ENCODE measurements at regions not wholly inside any gene's neighbourhood (a gene's known extent, or its start where the extent isn't known, plus 50 kb on each side); places are given as distances from the start of the nearest gene placed in this dataset.
A peak's percentile ranks its signal among the peaks of the same experiment; 100 is the strongest.

GRCh38 chr9:113695901-113696300 lies 180.2 kb upstream of the ZNF618 start:
- H3K27ac Mint-ChIP-seq, result no peak overlapping the region
- no peak for TF ChIP-seq CTCF (IDR thresholded peaks at IDR 0.05)
- H3K27me3 Mint-ChIP-seq, result peaks cover 18% of the 10 kb centered on the region
- peaks cover 13% of the 10 kb centered on the region for H3K4me1 Mint-ChIP-seq (ENCODE audit: low read depth)
- no peak overlapping the region for H3K4me3 Mint-ChIP-seq
- H3K9me3 Mint-ChIP-seq, result no peaks in the 10 kb centered on the region
- DNase-seq (no peak), ATAC-seq (peak; percentile 53)
- ChIA-PET POLR2A (no interaction called here), CTCF (interaction anchor here (1.3 to 4.4 kb wide), 3 partner anchors 10 to 157 kb away, joined by 3 to 25 read pairs (median 3); no protein-coding TSS in a partner anchor)
- intact Hi-C loops (cut with micrococcal nuclease), result no loop called here
- no peaks in the 10 kb centered on the region for H3K36me3 Mint-ChIP-seq (ENCODE audit: low read depth)

- CTCF ChIA-PET, result no interaction called here
- intact Hi-C loops (cut with micrococcal nuclease), result no loop called here
These were observed 174.0 kb upstream of the ZNF618 start for GRCh38 chr9:113701774-113702755.

GRCh38 chr9:113705306-113705927 lies 170.7 kb upstream of the ZNF618 start:
- POLR2A ChIA-PET, result no interaction called here
- ATAC-seq, result no peak
- Mint-ChIP-seq H3K9me3 (peaks cover 5% of the 10 kb centered on the region), H3K36me3 (ENCODE audit: low read depth) (no peaks in the 10 kb centered on the region), H3K27ac (no peak overlapping the region), H3K4me3 (no peak overlapping the region), H3K27me3 (peaks cover 2% of the 10 kb centered on the region), H3K4me1 (ENCODE audit: low read depth) (no peaks in the 10 kb centered on the region)
- no peak for DNase-seq
- intact Hi-C loops (cut with micrococcal nuclease), result no loop called here
- CTCF ChIA-PET, result interaction anchor here (1.2 to 1.6 kb wide), 3 partner anchors 24 to 50 kb away, joined by 3 to 4 read pairs (median 3); no protein-coding TSS in a partner anchor
- TF ChIP-seq CTCF (IDR thresholded peaks at IDR 0.05), result no peak

More at GRCh38 chr9:113701774-113702755, 174.0 kb upstream of the ZNF618 start:
- Mint-ChIP-seq H3K4me1 (ENCODE audit: low read depth) (no peaks in the 10 kb centered on the region), H3K4me3 (no peak overlapping the region), H3K9me3 (peaks cover 2% of the 10 kb centered on the region), H3K36me3 (ENCODE audit: low read depth) (no peaks in the 10 kb centered on the region), H3K27ac (no peak overlapping the region), H3K27me3 (no peaks in the 10 kb centered on the region)
- DNase-seq, result no peak
- no peak for TF ChIP-seq CTCF (IDR thresholded peaks at IDR 0.05)
- no peak for ATAC-seq
- POLR2A ChIA-PET, result no interaction called here

- DNase-seq (no peak), ATAC-seq (no peak)
- peaks cover 3% of the 10 kb centered on the region for H3K27me3 Mint-ChIP-seq
- H3K9me3 Mint-ChIP-seq, result peaks cover 5% of the 10 kb centered on the region
- no peak for TF ChIP-seq CTCF (IDR thresholded peaks at IDR 0.05)
- ChIA-PET CTCF (interaction anchor here (1.2 to 1.6 kb wide), 3 partner anchors 24 to 51 kb away, joined by 3 to 4 read pairs (median 3); no protein-coding TSS in a partner anchor), POLR2A (no interaction called here)
- no peaks in the 10 kb centered on the region for H3K4me1 Mint-ChIP-seq (ENCODE audit: low read depth)
- intact Hi-C loops (cut with micrococcal nuclease), result no loop called here
- no peak overlapping the region for H3K4me3 Mint-ChIP-seq
- no peak overlapping the region for H3K27ac Mint-ChIP-seq
- H3K36me3 Mint-ChIP-seq (ENCODE audit: low read depth), result no peaks in the 10 kb centered on the region
These were observed 170.1 kb upstream of the ZNF618 start for GRCh38 chr9:113705928-113706519.
